Fibroblast of the conjunctiva (primary cell): ENCODE measurements at regions not wholly inside any gene's neighbourhood (a gene's known extent, or its start where the extent isn't known, plus 50 kb on each side); places are given as distances from the start of the nearest gene placed in this dataset.

Experiments used
- DNase-seq: peaks from one replicate; pipeline ENCODE4 v3.0.0-alpha.2; 2010; ENCODE audit warnings: low read depth

GRCh38 chr7:90081621-90082020, 72.6 kb upstream of the STEAP1 start:
- DNase-seq = no peak

- no peak for DNase-seq
Observed at GRCh38 chr7:90092506-90092905, 61.8 kb upstream of the STEAP1 start.

GRCh38 chr7:90094030-90094429, 60.2 kb upstream of the STEAP1 start:
- DNase-seq = no peak
